Activated CD8-positive, alpha-beta memory T cell treated with anti-CD3 and anti-CD28 coated beads, Interleukin-2, amount 10 ng/mL, durations not matched to agents 7 days and 5 days (primary cell): ENCODE measurements at regions not wholly inside any gene's neighbourhood (a gene's known extent, or its start where the extent isn't known, plus 50 kb on each side); places are given as distances from the start of the nearest gene placed in this dataset.

Experiments
- ATAC-seq: fragments of 150-1000 bp; cut with Tn5 transposase; one replicate; pipeline ENCODE4 v1.10.0; 2021; ENCODE audit warnings: moderate library complexity
- CTCF ChIA-PET: fragments of 350-600 bp; sonication (Branson Sonifier 250); formaldehyde crosslinking; loops from one replicate; lab custom pipeline; 2021; ENCODE audit warnings: antibody characterized with exemption; lab: Charles Lee
- DNase-seq: peaks from one replicate; pipeline ENCODE4 v3.0.0-alpha.2; 2020
- H3K27ac Mint-ChIP-seq: one replicate; pipeline ENCODE4 v1.8.0; 2021; ENCODE audit warnings: mild to moderate bottlenecking, mixed read lengths
- H3K27me3 Mint-ChIP-seq: one replicate; pipeline ENCODE4 v1.8.0; 2021; ENCODE audit warnings: mixed read lengths
- H3K36me3 Mint-ChIP-seq: one replicate; pipeline ENCODE4 v1.8.0; 2021; ENCODE audit warnings: mild to moderate bottlenecking, mixed read lengths
- H3K4me1 Mint-ChIP-seq: one replicate; pipeline ENCODE4 v1.8.0; 2021; ENCODE audit warnings: mixed read lengths
- H3K4me3 Mint-ChIP-seq: one replicate; pipeline ENCODE4 v1.8.0; 2021; ENCODE audit warnings: mild to moderate bottlenecking, moderate library complexity, mixed read lengths
- H3K9me3 Mint-ChIP-seq: one replicate; pipeline ENCODE4 v1.8.0; 2022; ENCODE audit warnings: low read depth, mixed read lengths

GRCh38 chr4:71132486-71132885 lies 139.0 kb downstream of the DCK start:
- Mint-ChIP-seq H3K9me3 (peaks cover 3% of the 10 kb centered on the region), H3K27me3 (peaks cover 3% of the 10 kb centered on the region), H3K36me3 (no peaks in the 10 kb centered on the region), H3K4me3 (no peak overlapping the region), H3K4me1 (no peaks in the 10 kb centered on the region), H3K27ac (no peak overlapping the region)
- DNase-seq (no peak), ATAC-seq (no peak)
- CTCF ChIA-PET, result no interaction called here

- Mint-ChIP-seq H3K9me3 (no peaks in the 10 kb centered on the region), H3K4me3 (no peak overlapping the region), H3K27me3 (peaks cover 3% of the 10 kb centered on the region), H3K36me3 (no peaks in the 10 kb centered on the region), H3K27ac (no peak overlapping the region), H3K4me1 (no peaks in the 10 kb centered on the region)
- DNase-seq (no peak), ATAC-seq (no peak)
- CTCF ChIA-PET, result no interaction called here
Observed at GRCh38 chr4:71133491-71133890, 140.0 kb downstream of the DCK start.

GRCh38 chr4:71136071-71136470 lies 142.6 kb downstream of the DCK start:
- no peak overlapping the region for H3K4me3 Mint-ChIP-seq
- no peaks in the 10 kb centered on the region for H3K27me3 Mint-ChIP-seq
- no peak for DNase-seq
- H3K4me1 Mint-ChIP-seq, result peaks cover 1% of the 10 kb centered on the region
- no peaks in the 10 kb centered on the region for H3K36me3 Mint-ChIP-seq
- CTCF ChIA-PET, result no interaction called here
- ATAC-seq, result no peak
- peaks cover 2% of the 10 kb centered on the region for H3K9me3 Mint-ChIP-seq
- no peak overlapping the region for H3K27ac Mint-ChIP-seq

- no peak for DNase-seq
- CTCF ChIA-PET, result interaction anchor here (0.7 kb wide), 1 partner anchor 89 kb away, joined by 6 read pairs; no protein-coding TSS in a partner anchor
- Mint-ChIP-seq H3K27me3 (no peaks in the 10 kb centered on the region), H3K36me3 (no peaks in the 10 kb centered on the region), H3K9me3 (peaks cover 2% of the 10 kb centered on the region), H3K4me3 (no peak overlapping the region), H3K27ac (no peak overlapping the region), H3K4me1 (peaks cover 5% of the 10 kb centered on the region)
- ATAC-seq, result no peak
Observed at GRCh38 chr4:71138007-71138615, 144.7 kb downstream of the DCK start.

- no peak overlapping the region for H3K4me3 Mint-ChIP-seq
- no peaks in the 10 kb centered on the region for H3K36me3 Mint-ChIP-seq
- no peak for ATAC-seq
- H3K27me3 Mint-ChIP-seq, result no peaks in the 10 kb centered on the region
- DNase-seq, result no peak
- H3K4me1 Mint-ChIP-seq, result peaks cover 5% of the 10 kb centered on the region
- CTCF ChIA-PET, result interaction anchor here (0.8 kb wide), 1 partner anchor 489 kb away, joined by 3 read pairs; no protein-coding TSS in a partner anchor
- H3K9me3 Mint-ChIP-seq, result peaks cover 2% of the 10 kb centered on the region
- H3K27ac Mint-ChIP-seq, result no peak overlapping the region
Observed at GRCh38 chr4:71140563-71140962, 147.1 kb downstream of the DCK start.

- no peak overlapping the region for H3K4me3 Mint-ChIP-seq
- ATAC-seq, result no peak
- DNase-seq, result no peak
- CTCF ChIA-PET, result interaction anchor here (0.8 to 1.9 kb wide), 2 partner anchors 44 to 489 kb away, joined by 3 to 4 read pairs; no protein-coding TSS in a partner anchor
- H3K27me3 Mint-ChIP-seq, result no peaks in the 10 kb centered on the region
- peaks cover 2% of the 10 kb centered on the region for H3K9me3 Mint-ChIP-seq
- peaks cover 5% of the 10 kb centered on the region for H3K4me1 Mint-ChIP-seq
- H3K27ac Mint-ChIP-seq, result no peak overlapping the region
- no peaks in the 10 kb centered on the region for H3K36me3 Mint-ChIP-seq
Observed at GRCh38 chr4:71141125-71141524, 147.7 kb downstream of the DCK start.

- CTCF ChIA-PET, result no interaction called here
- no peaks in the 10 kb centered on the region for H3K4me1 Mint-ChIP-seq
- ATAC-seq, result no peak
- H3K9me3 Mint-ChIP-seq, result no peaks in the 10 kb centered on the region
- no peaks in the 10 kb centered on the region for H3K36me3 Mint-ChIP-seq
- DNase-seq, result no peak
- no peaks in the 10 kb centered on the region for H3K27me3 Mint-ChIP-seq
- H3K27ac Mint-ChIP-seq, result no peak overlapping the region
- H3K4me3 Mint-ChIP-seq, result no peak overlapping the region
Observed at GRCh38 chr4:71147261-71147660, 153.8 kb downstream of the DCK start.

- ATAC-seq (no peak), DNase-seq (no peak)
- no peak overlapping the region for H3K27ac Mint-ChIP-seq
- H3K4me3 Mint-ChIP-seq, result no peak overlapping the region
- H3K9me3 Mint-ChIP-seq, result no peaks in the 10 kb centered on the region
- CTCF ChIA-PET, result no interaction called here
- H3K36me3 Mint-ChIP-seq, result no peaks in the 10 kb centered on the region
- H3K27me3 Mint-ChIP-seq, result no peaks in the 10 kb centered on the region
- no peaks in the 10 kb centered on the region for H3K4me1 Mint-ChIP-seq
Observed at GRCh38 chr4:71148545-71148944, 155.1 kb downstream of the DCK start.

GRCh38 chr4:71151054-71151453 lies 157.6 kb downstream of the DCK start:
- DNase-seq, result no peak
- no peak for ATAC-seq
- CTCF ChIA-PET, result no interaction called here
- Mint-ChIP-seq H3K27me3 (no peaks in the 10 kb centered on the region), H3K27ac (no peak overlapping the region), H3K4me1 (no peaks in the 10 kb centered on the region), H3K9me3 (no peaks in the 10 kb centered on the region), H3K36me3 (no peaks in the 10 kb centered on the region), H3K4me3 (no peak overlapping the region)

GRCh38 chr4:71156616-71157015 lies 163.2 kb downstream of the DCK start:
- Mint-ChIP-seq H3K27me3 (peaks cover 2% of the 10 kb centered on the region), H3K27ac (no peak overlapping the region), H3K4me1 (no peaks in the 10 kb centered on the region), H3K36me3 (no peaks in the 10 kb centered on the region), H3K4me3 (no peak overlapping the region), H3K9me3 (no peaks in the 10 kb centered on the region)
- ATAC-seq, result no peak
- no peak for DNase-seq
- CTCF ChIA-PET, result no interaction called here

- CTCF ChIA-PET, result no interaction called here
- DNase-seq, result no peak
- ATAC-seq, result no peak
- H3K27ac Mint-ChIP-seq, result no peak overlapping the region
- no peaks in the 10 kb centered on the region for H3K36me3 Mint-ChIP-seq
- no peaks in the 10 kb centered on the region for H3K9me3 Mint-ChIP-seq
- H3K27me3 Mint-ChIP-seq, result peaks cover 5% of the 10 kb centered on the region
- H3K4me3 Mint-ChIP-seq, result no peak overlapping the region
- H3K4me1 Mint-ChIP-seq, result no peaks in the 10 kb centered on the region
Observed at GRCh38 chr4:71162386-71162785, 168.9 kb downstream of the DCK start.

GRCh38 chr4:71163317-71163716 lies 169.9 kb downstream of the DCK start:
- DNase-seq, result no peak
- Mint-ChIP-seq H3K9me3 (no peaks in the 10 kb centered on the region), H3K27ac (no peak overlapping the region), H3K27me3 (peaks cover 4% of the 10 kb centered on the region), H3K4me1 (no peaks in the 10 kb centered on the region), H3K36me3 (no peaks in the 10 kb centered on the region), H3K4me3 (no peak overlapping the region)
- ATAC-seq, result no peak
- CTCF ChIA-PET, result interaction anchor here (1.3 kb wide), 1 partner anchor 9 kb away, joined by 3 read pairs; no protein-coding TSS in a partner anchor

GRCh38 chr4:71167083-71167482 lies 171.7 kb upstream of the SLC4A4 start:
- Mint-ChIP-seq H3K36me3 (no peaks in the 10 kb centered on the region), H3K27me3 (peaks cover 4% of the 10 kb centered on the region), H3K4me3 (no peak overlapping the region), H3K27ac (no peak overlapping the region), H3K9me3 (no peaks in the 10 kb centered on the region), H3K4me1 (no peaks in the 10 kb centered on the region)
- CTCF ChIA-PET, result interaction anchor here (0.6 kb wide), 1 partner anchor 507 kb away, joined by 4 read pairs; no protein-coding TSS in a partner anchor
- DNase-seq (no peak), ATAC-seq (no peak)

GRCh38 chr4:71171592-71171991 lies 167.2 kb upstream of the SLC4A4 start:
- H3K36me3 Mint-ChIP-seq, result no peaks in the 10 kb centered on the region
- CTCF ChIA-PET, result no interaction called here

More at GRCh38 chr4:71171592-71171991, 167.2 kb upstream of the SLC4A4 start:
- no peaks in the 10 kb centered on the region for H3K27me3 Mint-ChIP-seq
- ATAC-seq (no peak), DNase-seq (no peak)
- no peaks in the 10 kb centered on the region for H3K9me3 Mint-ChIP-seq
- H3K4me3 Mint-ChIP-seq, result no peak overlapping the region
- no peak overlapping the region for H3K27ac Mint-ChIP-seq
- H3K4me1 Mint-ChIP-seq, result no peaks in the 10 kb centered on the region
